Loucy (cell line): ENCODE measurements at regions not wholly inside any gene's neighbourhood (a gene's known extent, or its start where the extent isn't known, plus 50 kb on each side); places are given as distances from the start of the nearest gene placed in this dataset.

ENCODE experiments used
- EZH2phosphoT487 ChIP-seq: fragments of 200-600 bp; IDR thresholded peaks from 2 replicates; pipeline ENCODE4 v1.6.1; 2018; ENCODE audit warnings: antibody characterized with exemption, mild to moderate bottlenecking, moderate library complexity, borderline replicate concordance
- TF ChIP-seq, protein P1 (sequence below): fragments of 200-600 bp; sonication (generic); conservative IDR thresholded peaks from 2 replicates; pipeline ENCODE4 v1.5.1; 2014; ENCODE audit warnings: mild to moderate bottlenecking, antibody characterized with exemption, low read length

DNA sequence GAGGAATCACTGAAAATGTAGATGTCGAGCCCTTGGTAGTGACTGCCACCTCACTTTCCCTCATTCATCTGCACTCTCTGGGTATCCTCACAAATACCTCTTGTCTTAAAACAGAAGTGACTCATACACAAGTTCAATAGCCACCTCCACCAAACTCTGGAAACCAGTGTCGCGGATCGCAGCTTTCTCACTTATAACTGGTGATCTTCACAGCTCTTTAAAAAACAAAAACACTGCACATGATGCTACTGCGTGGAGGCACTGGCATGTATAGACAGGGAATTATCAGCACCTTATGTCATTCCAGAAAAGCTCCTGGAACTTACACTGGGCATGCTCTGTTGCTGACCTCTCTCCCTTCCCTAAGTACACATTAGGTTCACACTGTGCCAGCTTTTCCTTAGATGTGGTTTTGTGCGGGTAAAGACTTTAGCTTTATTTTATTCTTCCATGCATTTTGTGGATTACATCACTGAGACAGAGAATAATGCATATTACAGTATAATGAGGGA, 425.5 kb upstream of the CADM1 start:
- TF ChIP-seq, protein P1, sequence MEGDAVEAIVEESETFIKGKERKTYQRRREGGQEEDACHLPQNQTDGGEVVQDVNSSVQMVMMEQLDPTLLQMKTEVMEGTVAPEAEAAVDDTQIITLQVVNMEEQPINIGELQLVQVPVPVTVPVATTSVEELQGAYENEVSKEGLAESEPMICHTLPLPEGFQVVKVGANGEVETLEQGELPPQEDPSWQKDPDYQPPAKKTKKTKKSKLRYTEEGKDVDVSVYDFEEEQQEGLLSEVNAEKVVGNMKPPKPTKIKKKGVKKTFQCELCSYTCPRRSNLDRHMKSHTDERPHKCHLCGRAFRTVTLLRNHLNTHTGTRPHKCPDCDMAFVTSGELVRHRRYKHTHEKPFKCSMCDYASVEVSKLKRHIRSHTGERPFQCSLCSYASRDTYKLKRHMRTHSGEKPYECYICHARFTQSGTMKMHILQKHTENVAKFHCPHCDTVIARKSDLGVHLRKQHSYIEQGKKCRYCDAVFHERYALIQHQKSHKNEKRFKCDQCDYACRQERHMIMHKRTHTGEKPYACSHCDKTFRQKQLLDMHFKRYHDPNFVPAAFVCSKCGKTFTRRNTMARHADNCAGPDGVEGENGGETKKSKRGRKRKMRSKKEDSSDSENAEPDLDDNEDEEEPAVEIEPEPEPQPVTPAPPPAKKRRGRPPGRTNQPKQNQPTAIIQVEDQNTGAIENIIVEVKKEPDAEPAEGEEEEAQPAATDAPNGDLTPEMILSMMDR, result no peak
- TF ChIP-seq EZH2phosphoT487, result no peak
